CD4-positive, alpha-beta T cell (primary cell): ENCODE measurements at regions not wholly inside any gene's neighbourhood (a gene's known extent, or its start where the extent isn't known, plus 50 kb on each side); places are given as distances from the start of the nearest gene placed in this dataset.
A peak's percentile ranks its signal among the peaks of the same experiment; 100 is the strongest.

Experiments used
- ATAC-seq: fragments of 200-7000 bp; cut with Tn5 transposase; one replicate; pipeline ENCODE4 v1.10.0; 2022; ENCODE audit warnings: mild to moderate bottlenecking; ENCODE audit not compliant: poor library complexity
- CTCF ChIA-PET: fragments of 350-600 bp; sonication (Branson Sonifier 250); formaldehyde crosslinking; loops from one replicate; lab custom pipeline; 2021; ENCODE audit warnings: antibody characterized with exemption, inconsistent platforms; lab: Charles Lee
- POLR2A ChIA-PET: fragments of 350-600 bp; sonication (Branson Sonifier 250); formaldehyde crosslinking; loops from one replicate; lab custom pipeline; 2021; ENCODE audit warnings: antibody characterized with exemption, inconsistent platforms; lab: Charles Lee
- DNase-seq, 14 experiments: peaks; one replicate each; pipeline ENCODE4 v3.0.0-alpha.2; 2013 to 2020; ENCODE audit warnings: mixed read lengths in 2 of 14
- H3K27ac ChIP-seq, 2 donors: one replicate each; pipeline versions ENCODE4 v1.5.1 to v1.7.0; 2013; ENCODE audit warnings: low read length in 2 of 2, low read depth in 1 of 2, mild to moderate bottlenecking in 1 of 2
- H3K27me3 ChIP-seq, 2 experiments: 1 replicate in 1 of 2; 2 replicates in 1 of 2; pipeline versions ENCODE4 v1.6.1 to v1.7.0; 2013; ENCODE audit warnings: low read length in 2 of 2, control low read depth in 1 of 2, mild to moderate bottlenecking in 1 of 2, moderate library complexity in 1 of 2; ENCODE audit not compliant: insufficient read depth in 2 of 2, control insufficient read depth in 1 of 2
- H3K36me3 ChIP-seq: one replicate; pipeline ENCODE4 v1.6.1; 2013; ENCODE audit warnings: low read length, control low read depth; ENCODE audit not compliant: insufficient read depth
- H3K4me1 ChIP-seq: one replicate; pipeline ENCODE4 v1.6.1; 2013; ENCODE audit warnings: low read length, control low read depth; ENCODE audit not compliant: insufficient read depth
- H3K4me3 ChIP-seq: one replicate; pipeline ENCODE4 v1.5.1; 2013; ENCODE audit warnings: mild to moderate bottlenecking, low read length, moderate library complexity
- H3K9me3 ChIP-seq, 2 experiments: 1 replicate in 1 of 2; 2 replicates in 1 of 2; pipeline versions ENCODE4 v1.6.1 to v1.7.0; 2013; ENCODE audit warnings: low read length in 2 of 2, mild to moderate bottlenecking in 2 of 2, control low read depth in 1 of 2, moderate library complexity in 1 of 2; ENCODE audit not compliant: control insufficient read depth in 1 of 2, insufficient read depth in 1 of 2
- H3K27ac Mint-ChIP-seq: one replicate; pipeline ENCODE4 v1.8.0; 2020; ENCODE audit warnings: mixed read lengths
- H3K27me3 Mint-ChIP-seq: one replicate; pipeline ENCODE4 v1.8.0; 2021; ENCODE audit warnings: mixed read lengths
- H3K36me3 Mint-ChIP-seq: one replicate; pipeline ENCODE4 v1.8.0; 2021; ENCODE audit warnings: low read depth, mixed read lengths
- H3K4me1 Mint-ChIP-seq: one replicate; pipeline ENCODE4 v1.8.0; 2021; ENCODE audit warnings: low read depth, mixed read lengths
- H3K4me3 Mint-ChIP-seq: one replicate; pipeline ENCODE4 v1.8.0; 2020; ENCODE audit warnings: mild to moderate bottlenecking, mixed read lengths
- H3K9me3 Mint-ChIP-seq: one replicate; pipeline ENCODE4 v1.8.0; 2020; ENCODE audit warnings: mixed read lengths
- CTCF ChIP-seq: fragments of 200-600 bp; IDR thresholded peaks from one replicate; pipeline ENCODE4 v1.8.0; 2022; ENCODE audit warnings: antibody characterized with exemption, mild to moderate bottlenecking
- intact Hi-C, 2 experiments: fragments of 100-400 bp; cut with DNase I in 1 of 2; cut with micrococcal nuclease in 1 of 2; formaldehyde crosslinking; loops; one replicate each; pipeline versions ENCODE4 v1.15.1 to v1.9.0; 2023 to 2025; cut with DNase I, micrococcal nuclease

- H3K27ac Mint-ChIP-seq, result no peak overlapping the region
- H3K4me1 ChIP-seq, result peaks cover 28% of the 10 kb centered on the region
Measured at GRCh38 chr1:200354243-200354642, 55.6 kb downstream of the ZNF281 start.

GRCh38 chr1:200353232-200353631 is 56.6 kb downstream of the ZNF281 start:
- Histone ChIP-seq H3K36me3 (no peaks in the 10 kb centered on the region), H3K27me3 (no peaks in the 10 kb centered on the region), H3K27ac (no peak overlapping the region), H3K4me3 (no peak overlapping the region), H3K9me3 (no peaks in the 10 kb centered on the region), H3K4me1 (peaks cover 28% of the 10 kb centered on the region)
- no peak for TF ChIP-seq CTCF
- ATAC-seq, result no peak
- CTCF ChIA-PET, result no interaction called here
- no peak for DNase-seq
- H3K9me3 Mint-ChIP-seq, result no peaks in the 10 kb centered on the region
- H3K27ac Mint-ChIP-seq, result peak overlapping the region; percentile 16
- H3K4me1 Mint-ChIP-seq, result peaks cover 30% of the 10 kb centered on the region
- POLR2A ChIA-PET, result interaction anchor here (0.9 to 1.2 kb wide), 2 partner anchors 51 to 57 kb away, joined by 3 read pairs; partner anchors contain the start of gene ZNF281
- intact Hi-C loops, result no loop called here
- no peaks in the 10 kb centered on the region for H3K36me3 Mint-ChIP-seq
- H3K27me3 Mint-ChIP-seq, result no peaks in the 10 kb centered on the region
- H3K4me3 Mint-ChIP-seq, result peak overlapping the region; percentile 69

More at GRCh38 chr1:200354243-200354642, 55.6 kb downstream of the ZNF281 start:
- ChIA-PET POLR2A (no interaction called here), CTCF (no interaction called here)
- no peak overlapping the region for H3K27ac ChIP-seq
- no peaks in the 10 kb centered on the region for H3K9me3 ChIP-seq
- H3K4me3 Mint-ChIP-seq, result no peak overlapping the region
- H3K4me1 Mint-ChIP-seq, result peaks cover 30% of the 10 kb centered on the region
- H3K9me3 Mint-ChIP-seq, result no peaks in the 10 kb centered on the region
- intact Hi-C loops, result no loop called here
- H3K27me3 Mint-ChIP-seq, result no peaks in the 10 kb centered on the region
- DNase-seq, result peak in 3 of 14 experiments; percentile 4 to 57 (median 45)
- no peak for TF ChIP-seq CTCF
- H3K36me3 ChIP-seq, result no peaks in the 10 kb centered on the region
- H3K4me3 ChIP-seq, result no peak overlapping the region
- H3K27me3 ChIP-seq, result no peaks in the 10 kb centered on the region
- no peak for ATAC-seq
- H3K36me3 Mint-ChIP-seq, result no peaks in the 10 kb centered on the region

- Mint-ChIP-seq H3K4me3 (peak overlapping the region; percentile 84), H3K36me3 (no peaks in the 10 kb centered on the region), H3K4me1 (peaks cover 30% of the 10 kb centered on the region), H3K9me3 (no peaks in the 10 kb centered on the region), H3K27me3 (no peaks in the 10 kb centered on the region), H3K27ac (peak overlapping the region; percentile 81)
- ChIA-PET POLR2A (interaction anchor here (0.9 kb wide), 1 partner anchor 52 kb away, joined by 3 read pairs; no protein-coding TSS in a partner anchor), CTCF (no interaction called here)
- ATAC-seq (peak; percentile 77), DNase-seq (peak in 4 of 14 experiments; percentile 6 to 60 (median 57))
- peaks cover 28% of the 10 kb centered on the region for H3K4me1 ChIP-seq
- peak overlapping the region; percentile 20 for H3K4me3 ChIP-seq
- H3K27ac ChIP-seq, result peak overlapping the region in 1 of 2 donors; percentile 18
- no peaks in the 10 kb centered on the region for H3K27me3 ChIP-seq
- TF ChIP-seq CTCF, result no peak
- H3K9me3 ChIP-seq, result no peaks in the 10 kb centered on the region
- intact Hi-C loops, result no loop called here
- H3K36me3 ChIP-seq, result no peaks in the 10 kb centered on the region
Measured at GRCh38 chr1:200351826-200352549, 57.8 kb downstream of the ZNF281 start.
